HG03571 (cell line): ENCODE measurements at regions not wholly inside any gene's neighbourhood (a gene's known extent, or its start where the extent isn't known, plus 50 kb on each side); places are given as distances from the start of the nearest gene placed in this dataset.

Experiments
- ATAC-seq: cut with Tn5 transposase; IDR thresholded peaks from one replicate; pipeline ENCODE4 v1.9.1; 2021; ENCODE audit not compliant: unreplicated experiment

DNA sequence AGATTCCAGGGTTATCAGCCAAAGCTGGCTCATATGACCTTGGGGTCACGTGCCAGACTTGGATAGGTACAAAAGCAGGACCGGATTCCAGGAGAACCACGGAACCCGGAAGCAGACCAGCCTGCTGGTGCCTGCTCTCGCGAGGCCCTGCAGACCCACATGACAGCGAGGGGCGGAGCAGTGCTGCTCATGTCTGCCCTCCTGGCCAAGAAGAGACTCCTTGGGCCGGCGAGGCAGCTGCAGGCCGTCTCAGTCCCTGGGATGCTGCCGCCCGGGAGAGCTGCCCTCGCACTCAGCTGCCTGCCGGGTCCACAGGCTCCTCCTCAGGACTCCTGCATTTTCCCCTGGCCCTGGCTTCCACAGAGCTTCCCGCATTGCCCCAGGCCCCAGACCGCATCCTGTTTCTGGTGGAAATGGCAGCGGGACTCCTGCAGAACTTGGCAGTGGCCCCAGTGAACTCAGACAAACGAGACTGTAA is 739.5 kb downstream of the SOCS6 start:
- no peak for ATAC-seq

GRCh38 chr18:71027531-71027930 is 738.7 kb downstream of the SOCS6 start:
- no peak for ATAC-seq

DNA sequence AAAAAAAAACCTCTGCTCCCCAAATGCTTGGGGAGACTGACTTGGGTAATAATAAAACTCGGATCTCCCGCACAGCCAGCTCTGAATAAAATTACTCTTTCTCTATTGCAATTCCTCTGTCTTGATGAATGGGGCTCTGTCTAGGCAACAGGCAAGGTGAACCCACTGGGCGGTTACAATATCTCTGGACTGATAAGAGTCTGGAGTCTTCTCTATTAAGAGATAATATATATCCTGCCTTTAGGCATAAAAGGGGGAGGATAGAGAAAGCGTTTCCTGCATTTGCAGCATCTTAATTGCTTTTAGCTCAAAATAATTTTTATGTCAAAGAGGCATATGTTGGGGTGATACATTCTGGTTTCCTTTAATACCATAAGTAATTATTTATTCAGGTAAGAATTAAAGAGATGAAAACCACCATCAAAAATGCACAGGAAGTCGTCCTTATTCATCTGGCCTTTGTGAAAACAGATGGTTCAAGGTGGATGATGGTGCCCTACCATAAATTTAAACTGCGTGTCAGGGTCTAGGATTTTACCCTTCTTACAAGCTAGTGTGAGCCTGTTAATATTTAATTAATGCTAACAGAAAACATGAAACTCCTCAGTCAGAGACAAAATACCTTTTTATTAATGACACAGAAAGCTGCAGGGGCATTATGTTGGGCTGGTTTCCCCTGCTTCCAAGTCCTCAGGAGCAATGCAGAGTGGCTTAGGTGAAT is 736.8 kb downstream of the SOCS6 start:
- ATAC-seq, result no peak

GRCh38 chr18:71022389-71022788 is 733.5 kb downstream of the SOCS6 start:
- ATAC-seq, result no peak

DNA sequence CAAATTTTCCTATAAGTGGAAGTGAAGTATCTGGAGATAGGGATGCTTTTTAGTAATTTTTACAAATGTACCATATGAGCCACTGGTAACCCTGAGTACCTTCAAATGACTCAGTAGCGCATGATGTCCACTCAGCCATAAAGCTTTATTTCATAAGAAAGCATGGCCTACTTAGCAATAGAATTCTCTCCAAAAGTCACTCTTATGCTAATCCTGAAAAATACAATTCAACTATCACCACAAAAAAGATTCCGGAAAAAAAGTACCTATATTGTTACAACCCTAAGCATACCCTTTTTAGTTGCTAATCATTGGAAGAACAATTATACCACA is 732.2 kb downstream of the SOCS6 start:
- ATAC-seq, result no peak

DNA sequence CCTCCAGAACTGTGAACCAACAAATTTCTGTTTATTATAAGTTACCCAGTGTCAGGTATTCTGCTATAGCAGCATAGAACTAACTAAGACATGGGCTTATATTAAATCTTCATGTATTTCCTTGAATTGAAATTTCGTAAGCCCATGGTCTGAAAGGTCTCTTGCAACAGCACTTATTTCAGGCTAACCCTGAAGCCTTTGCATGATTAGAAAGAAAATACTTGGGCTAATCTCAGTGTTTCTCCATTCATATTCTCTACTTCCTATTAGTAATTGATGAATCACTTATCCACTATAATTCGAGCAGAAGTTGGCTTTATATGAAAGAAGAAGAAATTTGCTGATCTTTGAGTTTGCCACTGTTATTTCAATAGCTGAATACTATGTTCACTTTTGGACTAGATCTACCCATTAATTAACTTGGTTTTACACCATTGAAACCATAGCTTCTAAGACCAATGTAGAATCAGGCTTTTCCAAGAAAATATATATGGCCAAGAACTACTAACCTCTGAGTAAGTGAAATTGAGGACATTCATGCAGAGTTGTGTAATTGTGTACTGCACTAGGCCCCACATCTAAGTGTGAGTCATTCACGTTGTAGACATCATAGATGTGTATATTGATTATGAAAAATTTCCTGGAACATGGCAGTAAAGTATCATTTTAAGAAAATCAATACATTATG is 731.6 kb downstream of the SOCS6 start:
- ATAC-seq, result no peak

- no peak for ATAC-seq
Observed at GRCh38 chr18:71018816-71019215, 730.0 kb downstream of the SOCS6 start.

- ATAC-seq, result no peak
Observed at GRCh38 chr18:71012789-71013188, 723.9 kb downstream of the SOCS6 start.

- ATAC-seq, result no peak
Observed at GRCh38 chr18:71011389-71011788, 722.5 kb downstream of the SOCS6 start.

- ATAC-seq, result no peak
Observed at GRCh38 chr18:71008257-71008656, 719.4 kb downstream of the SOCS6 start.

GRCh38 chr18:71001597-71001996 is 712.8 kb downstream of the SOCS6 start:
- ATAC-seq, result no peak

DNA sequence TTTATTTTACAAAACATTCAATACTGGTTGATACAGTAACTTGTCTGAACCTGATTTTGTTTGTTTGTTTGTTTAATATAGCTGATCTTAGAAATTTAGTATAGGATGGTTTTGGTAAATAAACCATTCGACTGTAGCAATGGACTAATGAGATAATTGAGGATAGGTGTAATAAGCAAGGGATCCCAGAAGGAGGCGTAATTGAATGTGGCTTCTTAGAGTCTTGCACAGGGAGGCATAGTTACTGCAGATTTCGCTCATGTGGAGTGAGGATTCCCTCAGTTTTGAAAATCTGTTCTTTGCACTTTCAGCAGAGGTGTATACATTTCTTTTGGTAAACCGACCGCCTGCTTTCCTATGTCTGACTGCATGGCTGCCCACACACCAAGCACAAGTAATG is 709.6 kb downstream of the SOCS6 start:
- ATAC-seq, result no peak

GRCh38 chr18:70994116-70994515 is 705.3 kb downstream of the SOCS6 start:
- no peak for ATAC-seq

DNA sequence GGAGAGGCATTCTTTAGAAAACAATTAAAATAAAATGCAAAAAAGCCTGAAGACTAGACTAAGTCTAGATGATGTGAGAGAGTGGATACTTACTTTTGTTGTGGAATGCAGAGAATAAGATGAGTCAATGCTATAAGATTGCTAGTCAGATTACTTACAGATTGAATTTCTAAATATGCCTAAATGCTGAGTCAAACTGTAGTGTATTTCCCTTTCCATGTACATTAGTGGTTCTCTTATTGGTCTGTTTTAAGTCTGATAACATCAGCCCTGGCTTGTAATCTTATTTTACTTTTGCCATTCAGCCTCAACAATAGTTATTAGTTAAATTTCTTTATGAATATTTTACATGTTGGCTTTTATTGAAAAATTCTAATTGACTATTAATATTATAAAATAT is 702.7 kb downstream of the SOCS6 start:
- ATAC-seq, result no peak

DNA sequence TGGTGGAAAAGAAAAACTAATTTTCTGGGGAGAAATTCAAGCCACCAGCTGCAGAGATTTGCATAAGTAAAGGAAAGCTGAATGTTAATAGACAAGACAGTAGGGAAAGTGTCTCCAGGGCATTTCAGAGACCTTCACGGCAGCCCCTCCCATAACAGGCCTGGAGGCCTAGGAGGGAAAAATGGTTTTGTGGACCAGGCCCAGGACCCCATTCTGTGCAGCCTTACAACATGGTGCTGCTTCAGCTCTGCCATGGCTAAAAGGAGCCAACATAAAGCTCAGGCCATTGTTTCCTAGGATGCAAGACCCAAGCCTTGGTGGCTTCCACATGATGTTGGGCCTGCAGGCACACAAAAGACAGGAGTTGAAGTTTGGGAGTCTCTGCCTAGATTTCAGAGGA is 697.1 kb downstream of the SOCS6 start:
- ATAC-seq, result no peak

DNA sequence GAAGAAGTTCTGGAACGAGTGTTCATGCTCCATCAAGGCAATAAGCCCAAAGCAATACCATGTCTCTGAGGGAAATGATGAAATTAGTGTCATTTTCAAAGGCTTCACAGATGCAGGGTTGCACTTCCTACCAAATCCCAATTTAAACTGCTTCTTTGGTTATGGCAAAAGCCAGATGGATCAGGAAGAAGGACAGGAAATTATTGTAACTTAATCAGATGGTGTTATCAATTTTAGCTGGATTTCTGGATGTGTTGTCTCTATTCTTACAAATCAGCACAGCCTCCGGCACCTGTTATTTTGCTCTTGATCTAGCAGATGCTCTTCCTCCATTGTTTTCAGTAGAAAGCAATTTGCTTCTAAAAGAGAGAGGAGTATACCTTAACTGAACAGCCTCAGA is 693.4 kb downstream of the SOCS6 start:
- no peak for ATAC-seq

DNA sequence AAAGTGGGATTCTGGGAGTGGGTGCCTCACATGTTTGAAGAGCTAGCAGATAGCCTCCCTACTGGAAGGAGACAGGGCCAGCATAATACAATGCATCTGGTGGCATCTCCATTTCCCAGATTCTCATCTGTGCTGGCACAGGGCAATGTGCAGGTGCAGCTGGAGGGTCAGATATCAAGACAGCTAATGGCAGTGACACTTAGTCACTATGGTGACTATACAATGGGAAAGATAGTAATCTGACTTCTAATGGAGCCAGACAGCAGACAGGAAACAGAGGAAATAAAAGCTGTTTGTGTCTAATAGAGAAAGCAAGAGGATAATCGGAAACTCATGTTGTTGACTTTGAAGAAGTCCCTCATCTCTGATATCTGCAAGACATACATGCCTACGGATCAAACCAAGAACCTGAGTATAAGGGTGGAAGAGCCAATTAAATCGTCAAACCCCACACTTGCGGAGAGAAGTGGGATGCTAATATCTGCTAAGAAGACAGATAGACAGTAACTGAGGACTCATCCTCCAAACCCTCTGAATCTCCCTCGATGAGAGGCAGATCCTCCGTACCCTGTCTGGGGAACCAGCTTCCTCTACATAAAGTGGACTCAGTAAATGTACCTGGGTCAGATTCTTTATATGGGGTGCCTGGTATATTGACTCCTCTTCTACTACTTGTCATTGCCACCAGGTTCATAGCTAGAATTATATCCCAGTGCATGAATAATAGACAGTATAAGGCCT is 692.7 kb downstream of the SOCS6 start:
- ATAC-seq, result no peak

- no peak for ATAC-seq
Observed at GRCh38 chr18:70973626-70974025, 684.8 kb downstream of the SOCS6 start.

DNA sequence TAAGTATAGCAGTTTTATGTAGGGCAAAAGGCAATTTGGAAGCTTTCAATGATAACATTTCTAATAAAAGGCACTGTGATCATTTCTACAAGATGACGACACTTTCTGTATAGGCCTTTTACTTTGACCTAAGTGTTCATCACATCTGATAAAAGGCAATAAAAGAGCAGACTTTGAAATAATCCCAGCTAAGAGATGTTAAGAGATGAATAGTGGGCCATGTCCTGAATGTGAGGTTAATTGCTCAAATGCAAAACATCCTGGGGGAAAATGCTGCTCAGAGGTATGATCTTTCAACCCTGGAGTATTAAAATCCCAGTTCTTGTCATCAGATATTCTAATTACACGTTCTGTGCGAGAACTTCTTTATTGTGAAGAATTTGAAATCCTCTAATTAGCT is 677.6 kb downstream of the SOCS6 start:
- ATAC-seq, result no peak

DNA sequence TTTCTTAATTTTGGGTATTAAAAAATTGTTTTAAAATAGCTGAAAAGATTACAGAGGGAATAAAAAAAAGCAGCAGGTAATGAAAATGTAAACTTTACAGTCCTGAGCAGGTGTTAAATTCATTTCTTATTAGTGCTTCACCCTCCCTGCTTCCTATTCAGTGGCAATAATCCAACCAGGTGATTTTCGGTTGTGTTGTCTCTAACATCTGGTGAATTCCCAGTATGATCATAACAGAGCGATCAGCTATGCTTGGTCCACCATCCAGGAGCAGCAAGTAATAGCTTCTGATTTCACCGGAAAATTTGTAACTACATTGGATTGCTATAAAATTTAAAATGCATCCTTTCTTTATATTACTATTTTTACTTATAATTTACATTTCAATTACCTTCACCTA is 673.1 kb downstream of the SOCS6 start:
- no peak for ATAC-seq

GRCh38 chr18:70956554-70956953 is 667.7 kb downstream of the SOCS6 start:
- no peak for ATAC-seq

- ATAC-seq, result no peak
Observed at GRCh38 chr18:70936160-70936559, 647.3 kb downstream of the SOCS6 start.
